Mammary epithelial cell (primary cell): ENCODE measurements at regions not wholly inside any gene's neighbourhood (a gene's known extent, or its start where the extent isn't known, plus 50 kb on each side); places are given as distances from the start of the nearest gene placed in this dataset.

Experiments
- CTCF ChIP-seq, 2 donors: IDR thresholded peaks in 1 of 2; conservative IDR thresholded peaks in 1 of 2; 2 replicates each; pipeline ENCODE4 v1.5.1; 2011 to 2012; ENCODE audit warnings: inconsistent platforms in 2 of 2, low read length in 2 of 2, mild to moderate bottlenecking in 2 of 2, control low read depth in 1 of 2, low read depth in 1 of 2; ENCODE audit not compliant: insufficient read depth in 1 of 2; ENCODE audit errors: extremely low read depth in 1 of 2
- EZH2 ChIP-seq: IDR thresholded peaks from 2 replicates; pipeline ENCODE4 v1.6.1; 2012; ENCODE audit warnings: low read length, inconsistent platforms, borderline replicate concordance

GRCh38 chr16:82402665-82403218 is 224.0 kb upstream of the CDH13 start:
- TF ChIP-seq EZH2: no peak
- no peak for TF ChIP-seq CTCF (conservative IDR thresholded peaks at IDR 0.05 in 1 of 2, IDR thresholded peaks at IDR 0.05 in 1 of 2; ENCODE audit: extremely low read depth in 1 of 2, insufficient read depth in 1 of 2, low read depth in 1 of 2, low read length in 2 of 2)
